ENCODE measurements at regions not wholly inside any gene's neighbourhood (a gene's known extent, or its start where the extent isn't known, plus 50 kb on each side); places are given as distances from the start of the nearest gene placed in this dataset.

- H3K36me3 ChIP-seq (ENCODE audit: control insufficient read depth, insufficient read depth, low read length), result no peaks in the 10 kb centered on the region
- ATAC-seq, result no peak
- intact Hi-C loops (cut with micrococcal nuclease; ENCODE audit: unreplicated experiment) (no loop called here), in situ Hi-C loops (cut with HindIII; ENCODE audit: low pct_unique_long_range_greater_than_20kb, low sequenced_read_pairs) (no loop called here)
- TF ChIP-seq REST (IDR thresholded peaks at IDR 0.05; ENCODE audit: insufficient read depth in 1 of 2, low read depth in 2 of 2, low read length in 1 of 2) (no peak), SIN3A (IDR thresholded peaks at IDR 0.05; ENCODE audit: borderline replicate concordance, insufficient read depth, low read depth, low read length) (no peak), CTCF (IDR thresholded peaks at IDR 0.05) (no peak), POLR2AphosphoS5 (IDR thresholded peaks at IDR 0.05; ENCODE audit: low read depth, low read length) (no peak), TCF7L2 (IDR thresholded peaks at IDR 0.05; ENCODE audit: low read depth, low read length) (no peak)
- H3K4me3 ChIP-seq (ENCODE audit: low read depth in 2 of 2, low read length in 2 of 2), result no peak overlapping the region
- no peaks in the 10 kb centered on the region for H3K4me1 ChIP-seq (ENCODE audit: control insufficient read depth, insufficient read depth, low read length)
- no peaks in the 10 kb centered on the region for H3K27me3 ChIP-seq (ENCODE audit: control insufficient read depth, insufficient read depth, low read length)
- ChIA-PET CTCF (no interaction called here), POLR2A (interaction anchor here (0.7 kb wide), 1 partner anchor 545 kb away, joined by 3 read pairs; no protein-coding TSS in a partner anchor)
- no TSS peak for BruUV-seq (replicated peaks)
- DNase-seq (ENCODE audit: low read depth, low spot score), result no peak
- no peaks in the 10 kb centered on the region for H3K9me3 ChIP-seq (ENCODE audit: control insufficient read depth, insufficient read depth, low read depth, low read length)
- H3K27ac ChIP-seq (ENCODE audit: low read length), result no peak overlapping the region
Measured at GRCh38 chr12:91743704-91744321, 401.8 kb downstream of the BTG1 start.

- POLR2A ChIA-PET, result interaction anchor here (0.7 kb wide), 1 partner anchor 546 kb away, joined by 3 read pairs; no protein-coding TSS in a partner anchor
- intact Hi-C loops (cut with micrococcal nuclease; ENCODE audit: unreplicated experiment) (no loop called here), in situ Hi-C loops (cut with HindIII; ENCODE audit: low pct_unique_long_range_greater_than_20kb, low sequenced_read_pairs) (no loop called here)
- Histone ChIP-seq H3K27ac (ENCODE audit: low read length) (no peak overlapping the region), H3K9me3 (ENCODE audit: control insufficient read depth, insufficient read depth, low read depth, low read length) (no peaks in the 10 kb centered on the region), H3K27me3 (ENCODE audit: control insufficient read depth, insufficient read depth, low read length) (no peaks in the 10 kb centered on the region), H3K36me3 (ENCODE audit: control insufficient read depth, insufficient read depth, low read length) (no peaks in the 10 kb centered on the region), H3K4me3 (ENCODE audit: low read depth in 2 of 2, low read length in 2 of 2) (no peak overlapping the region), H3K4me1 (ENCODE audit: control insufficient read depth, insufficient read depth, low read length) (no peaks in the 10 kb centered on the region)
- ATAC-seq (no peak), DNase-seq (ENCODE audit: low read depth, low spot score) (no peak)
- TF ChIP-seq SIN3A (IDR thresholded peaks at IDR 0.05; ENCODE audit: borderline replicate concordance, insufficient read depth, low read depth, low read length) (no peak), POLR2AphosphoS5 (IDR thresholded peaks at IDR 0.05; ENCODE audit: low read depth, low read length) (no peak), REST (IDR thresholded peaks at IDR 0.05; ENCODE audit: insufficient read depth in 1 of 2, low read depth in 2 of 2, low read length in 1 of 2) (no peak), TCF7L2 (IDR thresholded peaks at IDR 0.05; ENCODE audit: low read depth, low read length) (no peak), CTCF (IDR thresholded peaks at IDR 0.05) (no peak)
- BruUV-seq (replicated peaks), result no TSS peak
- CTCF ChIA-PET, result no interaction called here
Measured at GRCh38 chr12:91743280-91743679, 402.4 kb downstream of the BTG1 start.
